ENCODE measurements at regions not wholly inside any gene's neighbourhood (a gene's known extent, or its start where the extent isn't known, plus 50 kb on each side); places are given as distances from the start of the nearest gene placed in this dataset.

- TF ChIP-seq SUZ12 (IDR thresholded peaks at IDR 0.05) (no peak), ELF4 (IDR thresholded peaks at IDR 0.05) (no peak), FOXM1 (IDR thresholded peaks at IDR 0.05; ENCODE audit: borderline replicate concordance) (no peak), BHLHE40 (IDR thresholded peaks at IDR 0.05; ENCODE audit: borderline replicate concordance) (no peak), CTBP1 (IDR thresholded peaks at IDR 0.05; ENCODE audit: borderline replicate concordance) (no peak), L3MBTL2 (conservative IDR thresholded peaks at IDR 0.05) (no peak), FOXA1 (IDR thresholded peaks at IDR 0.05) (no peak), NFRKB (IDR thresholded peaks at IDR 0.05) (no peak), ZNF384 (IDR thresholded peaks at IDR 0.05) (no peak)
These were observed 298.8 kb upstream of the PLSCR5 start for GRCh38 chr3:146903927-146904326.

All from HEK293T (cell line).